ENCODE measurements at regions not wholly inside any gene's neighbourhood (a gene's known extent, or its start where the extent isn't known, plus 50 kb on each side); places are given as distances from the start of the nearest gene placed in this dataset.

DNA sequence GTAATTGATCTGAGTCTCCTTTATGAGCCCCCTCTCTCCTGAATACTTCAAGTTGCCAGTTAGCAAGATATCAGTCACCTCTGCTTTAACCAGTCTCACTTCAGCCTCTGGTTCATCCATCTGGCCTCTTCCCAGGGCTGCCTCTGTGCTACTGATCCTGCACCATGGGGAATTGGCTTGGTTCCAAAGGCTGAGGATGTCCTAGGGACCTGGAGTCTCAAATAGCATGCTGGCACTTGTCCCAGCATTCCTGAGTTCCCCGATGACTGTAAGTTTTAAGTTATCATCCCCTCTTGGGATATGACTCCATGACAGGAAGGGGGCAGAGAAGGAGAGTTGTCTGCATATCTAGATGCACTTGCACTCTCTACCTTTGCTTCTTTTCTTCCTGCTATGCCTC is 252.0 kb downstream of the PTBP2 start:
- TF ChIP-seq, protein P1, sequence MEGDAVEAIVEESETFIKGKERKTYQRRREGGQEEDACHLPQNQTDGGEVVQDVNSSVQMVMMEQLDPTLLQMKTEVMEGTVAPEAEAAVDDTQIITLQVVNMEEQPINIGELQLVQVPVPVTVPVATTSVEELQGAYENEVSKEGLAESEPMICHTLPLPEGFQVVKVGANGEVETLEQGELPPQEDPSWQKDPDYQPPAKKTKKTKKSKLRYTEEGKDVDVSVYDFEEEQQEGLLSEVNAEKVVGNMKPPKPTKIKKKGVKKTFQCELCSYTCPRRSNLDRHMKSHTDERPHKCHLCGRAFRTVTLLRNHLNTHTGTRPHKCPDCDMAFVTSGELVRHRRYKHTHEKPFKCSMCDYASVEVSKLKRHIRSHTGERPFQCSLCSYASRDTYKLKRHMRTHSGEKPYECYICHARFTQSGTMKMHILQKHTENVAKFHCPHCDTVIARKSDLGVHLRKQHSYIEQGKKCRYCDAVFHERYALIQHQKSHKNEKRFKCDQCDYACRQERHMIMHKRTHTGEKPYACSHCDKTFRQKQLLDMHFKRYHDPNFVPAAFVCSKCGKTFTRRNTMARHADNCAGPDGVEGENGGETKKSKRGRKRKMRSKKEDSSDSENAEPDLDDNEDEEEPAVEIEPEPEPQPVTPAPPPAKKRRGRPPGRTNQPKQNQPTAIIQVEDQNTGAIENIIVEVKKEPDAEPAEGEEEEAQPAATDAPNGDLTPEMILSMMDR (IDR thresholded peaks at IDR 0.05 in 8 of 11, conservative IDR thresholded peaks at IDR 0.05 in 3 of 11): no peak
- no peak for TF ChIP-seq POLR2A (IDR thresholded peaks at IDR 0.05)
- TF ChIP-seq POLR2AphosphoS5 (IDR thresholded peaks at IDR 0.05): no peak

Data from spleen (tissue), 7 donors.